ENCODE measurements at regions not wholly inside any gene's neighbourhood (a gene's known extent, or its start where the extent isn't known, plus 50 kb on each side); places are given as distances from the start of the nearest gene placed in this dataset.

GRCh38 chr12:126093908-126094307 lies 1028.7 kb downstream of the AACS start:
- no peak for DNase-seq (ENCODE audit: low spot score in 2 of 2)
- no peak overlapping the region for H3K27ac Mint-ChIP-seq
- H3K4me1 Mint-ChIP-seq = no peaks in the 10 kb centered on the region
- no peak overlapping the region for H3K4me3 Mint-ChIP-seq
- no peaks in the 10 kb centered on the region for H3K36me3 Mint-ChIP-seq
- peaks cover 19% of the 10 kb centered on the region for H3K9me3 Mint-ChIP-seq
- ATAC-seq = no peak

- H3K4me1 Mint-ChIP-seq = no peaks in the 10 kb centered on the region
- no peak overlapping the region for H3K27ac Mint-ChIP-seq
- no peak for DNase-seq (ENCODE audit: low spot score in 2 of 2)
- peaks cover 16% of the 10 kb centered on the region for H3K9me3 Mint-ChIP-seq
- H3K36me3 Mint-ChIP-seq = no peaks in the 10 kb centered on the region
- ATAC-seq = no peak
- H3K4me3 Mint-ChIP-seq = no peak overlapping the region
These were observed 1030.7 kb downstream of the AACS start for GRCh38 chr12:126095748-126096510.

GRCh38 chr12:126106706-126107105 lies 1041.5 kb downstream of the AACS start:
- H3K27ac Mint-ChIP-seq = no peak overlapping the region
- H3K36me3 Mint-ChIP-seq = no peaks in the 10 kb centered on the region
- peaks cover 2% of the 10 kb centered on the region for H3K9me3 Mint-ChIP-seq
- H3K4me3 Mint-ChIP-seq = no peak overlapping the region
- ATAC-seq (no peak), DNase-seq (ENCODE audit: low spot score in 2 of 2) (no peak)
- no peaks in the 10 kb centered on the region for H3K4me1 Mint-ChIP-seq

GRCh38 chr12:126107659-126108058 lies 1042.4 kb downstream of the AACS start:
- no peak for DNase-seq (ENCODE audit: low spot score in 2 of 2)
- ATAC-seq = no peak
- H3K4me1 Mint-ChIP-seq = no peaks in the 10 kb centered on the region
- no peaks in the 10 kb centered on the region for H3K36me3 Mint-ChIP-seq
- H3K9me3 Mint-ChIP-seq = peaks cover 2% of the 10 kb centered on the region
- no peak overlapping the region for H3K27ac Mint-ChIP-seq
- no peak overlapping the region for H3K4me3 Mint-ChIP-seq

- Mint-ChIP-seq H3K9me3 (peaks cover 2% of the 10 kb centered on the region), H3K27ac (no peak overlapping the region), H3K4me1 (no peaks in the 10 kb centered on the region), H3K4me3 (no peak overlapping the region), H3K36me3 (no peaks in the 10 kb centered on the region)
- ATAC-seq = no peak
- DNase-seq (ENCODE audit: low spot score in 2 of 2) = no peak
These were observed 1043.0 kb downstream of the AACS start for GRCh38 chr12:126108247-126108646.

GRCh38 chr12:126112141-126112540 lies 1046.9 kb downstream of the AACS start:
- DNase-seq (ENCODE audit: low spot score in 2 of 2) (no peak), ATAC-seq (no peak)
- no peak overlapping the region for H3K27ac Mint-ChIP-seq
- no peak overlapping the region for H3K4me3 Mint-ChIP-seq
- H3K4me1 Mint-ChIP-seq = no peaks in the 10 kb centered on the region
- H3K9me3 Mint-ChIP-seq = peaks cover 8% of the 10 kb centered on the region
- no peaks in the 10 kb centered on the region for H3K36me3 Mint-ChIP-seq

GRCh38 chr12:126112849-126113248 lies 1047.6 kb downstream of the AACS start:
- ATAC-seq = no peak
- peaks cover 8% of the 10 kb centered on the region for H3K9me3 Mint-ChIP-seq
- H3K27ac Mint-ChIP-seq = no peak overlapping the region
- H3K4me3 Mint-ChIP-seq = no peak overlapping the region
- H3K36me3 Mint-ChIP-seq = no peaks in the 10 kb centered on the region
- no peaks in the 10 kb centered on the region for H3K4me1 Mint-ChIP-seq
- DNase-seq (ENCODE audit: low spot score in 2 of 2) = no peak

GRCh38 chr12:126114441-126114840 lies 1049.2 kb downstream of the AACS start:
- Mint-ChIP-seq H3K36me3 (no peaks in the 10 kb centered on the region), H3K9me3 (peaks cover 8% of the 10 kb centered on the region), H3K27ac (no peak overlapping the region), H3K4me1 (no peaks in the 10 kb centered on the region), H3K4me3 (no peak overlapping the region)
- no peak for DNase-seq (ENCODE audit: low spot score in 2 of 2)
- ATAC-seq = no peak

- ATAC-seq = no peak
- DNase-seq (ENCODE audit: low spot score in 2 of 2) = no peak
- Mint-ChIP-seq H3K9me3 (peaks cover 10% of the 10 kb centered on the region), H3K4me1 (no peaks in the 10 kb centered on the region), H3K27ac (no peak overlapping the region), H3K36me3 (no peaks in the 10 kb centered on the region), H3K4me3 (no peak overlapping the region)
These were observed 1052.3 kb downstream of the AACS start for GRCh38 chr12:126117502-126117901.

GRCh38 chr12:126139355-126139754 lies 1074.1 kb downstream of the AACS start:
- no peaks in the 10 kb centered on the region for H3K36me3 Mint-ChIP-seq
- no peaks in the 10 kb centered on the region for H3K4me1 Mint-ChIP-seq
- no peak for ATAC-seq
- no peak overlapping the region for H3K27ac Mint-ChIP-seq
- H3K4me3 Mint-ChIP-seq = no peak overlapping the region
- no peak for DNase-seq (ENCODE audit: low spot score in 2 of 2)
- H3K9me3 Mint-ChIP-seq = peaks cover 39% of the 10 kb centered on the region

GRCh38 chr12:126144603-126145002 lies 1079.4 kb downstream of the AACS start:
- ATAC-seq = no peak

GRCh38 chr12:126147321-126147720 lies 1082.1 kb downstream of the AACS start:
- no peaks in the 10 kb centered on the region for H3K36me3 Mint-ChIP-seq
- peaks cover 12% of the 10 kb centered on the region for H3K9me3 Mint-ChIP-seq
- no peak overlapping the region for H3K27ac Mint-ChIP-seq
- ATAC-seq = no peak
- no peaks in the 10 kb centered on the region for H3K4me1 Mint-ChIP-seq
- H3K4me3 Mint-ChIP-seq = no peak overlapping the region
- no peak for DNase-seq (ENCODE audit: low spot score in 2 of 2)

More at GRCh38 chr12:126144603-126145002, 1079.4 kb downstream of the AACS start:
- Mint-ChIP-seq H3K4me1 (no peaks in the 10 kb centered on the region), H3K36me3 (no peaks in the 10 kb centered on the region), H3K9me3 (peaks cover 12% of the 10 kb centered on the region), H3K4me3 (no peak overlapping the region), H3K27ac (no peak overlapping the region)
- no peak for DNase-seq (ENCODE audit: low spot score in 2 of 2)

GRCh38 chr12:126156806-126157574 lies 1091.8 kb downstream of the AACS start:
- Mint-ChIP-seq H3K4me1 (no peaks in the 10 kb centered on the region), H3K36me3 (no peaks in the 10 kb centered on the region), H3K4me3 (no peak overlapping the region), H3K27ac (no peak overlapping the region), H3K9me3 (peaks cover 2% of the 10 kb centered on the region)
- no peak for DNase-seq (ENCODE audit: low spot score in 2 of 2)
- no peak for ATAC-seq

GRCh38 chr12:126157575-126157966 lies 1092.3 kb downstream of the AACS start:
- ATAC-seq (no peak), DNase-seq (ENCODE audit: low spot score in 2 of 2) (no peak)
- Mint-ChIP-seq H3K36me3 (no peaks in the 10 kb centered on the region), H3K4me3 (no peak overlapping the region), H3K4me1 (no peaks in the 10 kb centered on the region), H3K27ac (no peak overlapping the region), H3K9me3 (peaks cover 6% of the 10 kb centered on the region)

- DNase-seq (ENCODE audit: low spot score in 2 of 2) (no peak), ATAC-seq (no peak)
- Mint-ChIP-seq H3K36me3 (no peaks in the 10 kb centered on the region), H3K4me1 (no peaks in the 10 kb centered on the region), H3K4me3 (no peak overlapping the region), H3K9me3 (peaks cover 6% of the 10 kb centered on the region), H3K27ac (no peak overlapping the region)
These were observed 1093.9 kb downstream of the AACS start for GRCh38 chr12:126159139-126159538.

- ATAC-seq (no peak), DNase-seq (ENCODE audit: low spot score in 2 of 2) (no peak)
- no peaks in the 10 kb centered on the region for H3K4me1 Mint-ChIP-seq
- peaks cover 9% of the 10 kb centered on the region for H3K9me3 Mint-ChIP-seq
- H3K36me3 Mint-ChIP-seq = no peaks in the 10 kb centered on the region
- H3K4me3 Mint-ChIP-seq = no peak overlapping the region
- no peak overlapping the region for H3K27ac Mint-ChIP-seq
These were observed 1095.7 kb downstream of the AACS start for GRCh38 chr12:126160912-126161311.

All from stimulated activated effector memory CD8-positive, alpha-beta T cell treated with anti-CD3 and anti-CD28 coated beads, Interleukin-12 subunit alpha, Interleukin-12 subunit beta, amount 100 ng/mL, for 72 hours (primary cell).